ENCODE measurements at regions not wholly inside any gene's neighbourhood (a gene's known extent, or its start where the extent isn't known, plus 50 kb on each side); places are given as distances from the start of the nearest gene placed in this dataset.

GRCh38 chr3:21357241-21357640 is 393.8 kb downstream of the ZNF385D start:
- ChIA-PET POLR2A (no interaction called here), CTCF (no interaction called here)
- H3K4me3 ChIP-seq (ENCODE audit: control insufficient read depth in 1 of 7, extremely low read depth in 1 of 7, insufficient read depth in 4 of 7, low read depth in 2 of 7, low read length in 6 of 7): no peak overlapping the region
- peaks cover 0 to 2% (median 0%) of the 10 kb centered on the region in 5 experiments for H3K9me3 ChIP-seq (ENCODE audit: control extremely low read depth in 1 of 5, control insufficient read depth in 4 of 5, insufficient read depth in 2 of 5, low read depth in 1 of 5, low read length in 4 of 5)
- no peaks in the 10 kb centered on the region for H3K36me3 ChIP-seq (ENCODE audit: control insufficient read depth in 4 of 4, insufficient read depth in 4 of 4, low read length in 3 of 4)
- no peak for DNase-seq
- H3K27ac ChIP-seq (ENCODE audit: insufficient read depth in 1 of 2, low read depth in 1 of 2, low read length in 2 of 2, poor library complexity in 1 of 2, severe bottlenecking in 2 of 2): no peak overlapping the region
- no peaks in the 10 kb centered on the region for H3K4me1 ChIP-seq (ENCODE audit: control extremely low read depth in 1 of 4, control insufficient read depth in 4 of 4, insufficient read depth in 4 of 4, low read length in 3 of 4)
- H3K27me3 ChIP-seq (replicated peaks in 2 of 5; ENCODE audit: control insufficient read depth in 4 of 5, insufficient read depth in 5 of 5, low read length in 4 of 5): no peaks in the 10 kb centered on the region
- no CpG with 5 or more reads among the region's 2 CpGs for WGBS (ENCODE audit: insufficient coverage)

- Histone ChIP-seq H3K4me3 (ENCODE audit: control insufficient read depth in 1 of 7, extremely low read depth in 1 of 7, insufficient read depth in 4 of 7, low read depth in 2 of 7, low read length in 6 of 7) (no peak overlapping the region), H3K36me3 (ENCODE audit: control insufficient read depth in 4 of 4, insufficient read depth in 4 of 4, low read length in 3 of 4) (no peaks in the 10 kb centered on the region), H3K4me1 (ENCODE audit: control extremely low read depth in 1 of 4, control insufficient read depth in 4 of 4, insufficient read depth in 4 of 4, low read length in 3 of 4) (no peaks in the 10 kb centered on the region), H3K27me3 (replicated peaks in 2 of 5; ENCODE audit: control insufficient read depth in 4 of 5, insufficient read depth in 5 of 5, low read length in 4 of 5) (no peaks in the 10 kb centered on the region), H3K9me3 (ENCODE audit: control extremely low read depth in 1 of 5, control insufficient read depth in 4 of 5, insufficient read depth in 2 of 5, low read depth in 1 of 5, low read length in 4 of 5) (peaks cover 0 to 2% (median 0%) of the 10 kb centered on the region in 5 experiments), H3K27ac (ENCODE audit: insufficient read depth in 1 of 2, low read depth in 1 of 2, low read length in 2 of 2, poor library complexity in 1 of 2, severe bottlenecking in 2 of 2) (no peak overlapping the region)
- POLR2A ChIA-PET: interaction anchor here (0.7 kb wide), 1 partner anchor 131 kb away, joined by 3 read pairs; no protein-coding TSS in a partner anchor
- 79% methylated on average over 2 of the region's 4 CpGs for WGBS (ENCODE audit: insufficient coverage)
- DNase-seq: no peak
- CTCF ChIA-PET: no interaction called here
Measured at GRCh38 chr3:21356402-21356801, 394.6 kb downstream of the ZNF385D start.

- no CpG with 5 or more reads among the region's 7 CpGs for WGBS (ENCODE audit: insufficient coverage)
- no peaks in the 10 kb centered on the region for H3K36me3 ChIP-seq (ENCODE audit: control insufficient read depth in 4 of 4, insufficient read depth in 4 of 4, low read length in 3 of 4)
- H3K9me3 ChIP-seq (ENCODE audit: control extremely low read depth in 1 of 5, control insufficient read depth in 4 of 5, insufficient read depth in 2 of 5, low read depth in 1 of 5, low read length in 4 of 5): no peaks in the 10 kb centered on the region
- DNase-seq: no peak
- no peaks in the 10 kb centered on the region for H3K4me1 ChIP-seq (ENCODE audit: control extremely low read depth in 1 of 4, control insufficient read depth in 4 of 4, insufficient read depth in 4 of 4, low read length in 3 of 4)
- H3K27ac ChIP-seq (ENCODE audit: insufficient read depth in 1 of 2, low read depth in 1 of 2, low read length in 2 of 2, poor library complexity in 1 of 2, severe bottlenecking in 2 of 2): no peak overlapping the region
- no peaks in the 10 kb centered on the region for H3K27me3 ChIP-seq (replicated peaks in 2 of 5; ENCODE audit: control insufficient read depth in 4 of 5, insufficient read depth in 5 of 5, low read length in 4 of 5)
- ChIA-PET POLR2A (no interaction called here), CTCF (no interaction called here)
- no peak overlapping the region for H3K4me3 ChIP-seq (ENCODE audit: control insufficient read depth in 1 of 7, extremely low read depth in 1 of 7, insufficient read depth in 4 of 7, low read depth in 2 of 7, low read length in 6 of 7)
Measured at GRCh38 chr3:21345382-21345976, 405.5 kb downstream of the ZNF385D start.

- Histone ChIP-seq H3K4me3 (ENCODE audit: control insufficient read depth in 1 of 7, extremely low read depth in 1 of 7, insufficient read depth in 4 of 7, low read depth in 2 of 7, low read length in 6 of 7) (no peak overlapping the region), H3K27ac (ENCODE audit: insufficient read depth in 1 of 2, low read depth in 1 of 2, low read length in 2 of 2, poor library complexity in 1 of 2, severe bottlenecking in 2 of 2) (no peak overlapping the region), H3K36me3 (ENCODE audit: control insufficient read depth in 4 of 4, insufficient read depth in 4 of 4, low read length in 3 of 4) (no peaks in the 10 kb centered on the region), H3K9me3 (ENCODE audit: control extremely low read depth in 1 of 5, control insufficient read depth in 4 of 5, insufficient read depth in 2 of 5, low read depth in 1 of 5, low read length in 4 of 5) (no peaks in the 10 kb centered on the region), H3K27me3 (replicated peaks in 2 of 5; ENCODE audit: control insufficient read depth in 4 of 5, insufficient read depth in 5 of 5, low read length in 4 of 5) (no peaks in the 10 kb centered on the region), H3K4me1 (ENCODE audit: control extremely low read depth in 1 of 4, control insufficient read depth in 4 of 4, insufficient read depth in 4 of 4, low read length in 3 of 4) (no peaks in the 10 kb centered on the region)
- ChIA-PET CTCF (no interaction called here), POLR2A (no interaction called here)
- no peak for DNase-seq
- WGBS (ENCODE audit: insufficient coverage): 100% methylated on average over 1 of the region's 1 CpG
Measured at GRCh38 chr3:21331857-21332256, 419.2 kb downstream of the ZNF385D start.

GRCh38 chr3:21331321-21331720 is 419.7 kb downstream of the ZNF385D start:
- no peak for DNase-seq
- Histone ChIP-seq H3K36me3 (ENCODE audit: control insufficient read depth in 4 of 4, insufficient read depth in 4 of 4, low read length in 3 of 4) (no peaks in the 10 kb centered on the region), H3K4me3 (ENCODE audit: control insufficient read depth in 1 of 7, extremely low read depth in 1 of 7, insufficient read depth in 4 of 7, low read depth in 2 of 7, low read length in 6 of 7) (no peak overlapping the region), H3K9me3 (ENCODE audit: control extremely low read depth in 1 of 5, control insufficient read depth in 4 of 5, insufficient read depth in 2 of 5, low read depth in 1 of 5, low read length in 4 of 5) (no peaks in the 10 kb centered on the region), H3K27me3 (replicated peaks in 2 of 5; ENCODE audit: control insufficient read depth in 4 of 5, insufficient read depth in 5 of 5, low read length in 4 of 5) (no peaks in the 10 kb centered on the region), H3K27ac (ENCODE audit: insufficient read depth in 1 of 2, low read depth in 1 of 2, low read length in 2 of 2, poor library complexity in 1 of 2, severe bottlenecking in 2 of 2) (no peak overlapping the region), H3K4me1 (ENCODE audit: control extremely low read depth in 1 of 4, control insufficient read depth in 4 of 4, insufficient read depth in 4 of 4, low read length in 3 of 4) (no peaks in the 10 kb centered on the region)
- CTCF ChIA-PET: no interaction called here
- WGBS (ENCODE audit: insufficient coverage): 57% methylated on average over 1 of the region's 2 CpGs
- POLR2A ChIA-PET: no interaction called here

GRCh38 chr3:21330293-21330692 is 420.7 kb downstream of the ZNF385D start:
- H3K4me3 ChIP-seq (ENCODE audit: control insufficient read depth in 1 of 7, extremely low read depth in 1 of 7, insufficient read depth in 4 of 7, low read depth in 2 of 7, low read length in 6 of 7): peak overlapping the region in 5 of 7 experiments; percentile 13 to 74 (median 45)
- ChIA-PET POLR2A (no interaction called here), CTCF (no interaction called here)

GRCh38 chr3:21328711-21329390 is 422.2 kb downstream of the ZNF385D start:
- Histone ChIP-seq H3K36me3 (ENCODE audit: control insufficient read depth in 4 of 4, insufficient read depth in 4 of 4, low read length in 3 of 4) (no peaks in the 10 kb centered on the region), H3K4me3 (ENCODE audit: control insufficient read depth in 1 of 7, extremely low read depth in 1 of 7, insufficient read depth in 4 of 7, low read depth in 2 of 7, low read length in 6 of 7) (no peak overlapping the region), H3K9me3 (ENCODE audit: control extremely low read depth in 1 of 5, control insufficient read depth in 4 of 5, insufficient read depth in 2 of 5, low read depth in 1 of 5, low read length in 4 of 5) (no peaks in the 10 kb centered on the region), H3K27ac (ENCODE audit: insufficient read depth in 1 of 2, low read depth in 1 of 2, low read length in 2 of 2, poor library complexity in 1 of 2, severe bottlenecking in 2 of 2) (no peak overlapping the region), H3K27me3 (replicated peaks in 2 of 5; ENCODE audit: control insufficient read depth in 4 of 5, insufficient read depth in 5 of 5, low read length in 4 of 5) (no peaks in the 10 kb centered on the region), H3K4me1 (ENCODE audit: control extremely low read depth in 1 of 4, control insufficient read depth in 4 of 4, insufficient read depth in 4 of 4, low read length in 3 of 4) (no peaks in the 10 kb centered on the region)
- POLR2A ChIA-PET: no interaction called here
- 100% methylated on average over 2 of the region's 11 CpGs for WGBS (ENCODE audit: insufficient coverage)
- CTCF ChIA-PET: no interaction called here
- DNase-seq: no peak

More at GRCh38 chr3:21330293-21330692, 420.7 kb downstream of the ZNF385D start:
- 0% methylated on average over 2 of the region's 2 CpGs for WGBS (ENCODE audit: insufficient coverage)
- H3K27me3 ChIP-seq (replicated peaks in 2 of 5; ENCODE audit: control insufficient read depth in 4 of 5, insufficient read depth in 5 of 5, low read length in 4 of 5): no peaks in the 10 kb centered on the region
- H3K4me1 ChIP-seq (ENCODE audit: control extremely low read depth in 1 of 4, control insufficient read depth in 4 of 4, insufficient read depth in 4 of 4, low read length in 3 of 4): no peaks in the 10 kb centered on the region
- H3K27ac ChIP-seq (ENCODE audit: insufficient read depth in 1 of 2, low read depth in 1 of 2, low read length in 2 of 2, poor library complexity in 1 of 2, severe bottlenecking in 2 of 2): peak overlapping the region in 1 of 2 experiments; percentile 35
- H3K9me3 ChIP-seq (ENCODE audit: control extremely low read depth in 1 of 5, control insufficient read depth in 4 of 5, insufficient read depth in 2 of 5, low read depth in 1 of 5, low read length in 4 of 5): no peaks in the 10 kb centered on the region
- DNase-seq: peak; percentile 25 to 70 (median 61)
- no peaks in the 10 kb centered on the region for H3K36me3 ChIP-seq (ENCODE audit: control insufficient read depth in 4 of 4, insufficient read depth in 4 of 4, low read length in 3 of 4)
